Right lobe of liver (tissue), 6 donors: ENCODE measurements at regions not wholly inside any gene's neighbourhood (a gene's known extent, or its start where the extent isn't known, plus 50 kb on each side); places are given as distances from the start of the nearest gene placed in this dataset.

ENCODE experiments used
- ATAC-seq, 4 donors: fragments of 200-7000 bp; cut with Tn5 transposase; one replicate each; pipeline ENCODE4 v1.9.1; 2020; ENCODE audit warnings: mild to moderate bottlenecking in 4 of 4, moderate library complexity in 4 of 4
- DNase-seq, 3 donors: peaks; one replicate each; pipeline ENCODE4 v3.0.0-alpha.2; 2020
- H3K27ac ChIP-seq, 3 donors: fragments of 200-600 bp; one replicate each; pipeline ENCODE4 v1.8.0; 2022
- H3K27me3 ChIP-seq, 2 donors: fragments of 200-600 bp; one replicate each; pipeline ENCODE4 v1.8.0; 2022
- H3K36me3 ChIP-seq, 4 donors: fragments of 200-600 bp; sonication (generic) in 1 of 4; one replicate each; pipeline versions ENCODE4 v1.5.1 to v1.8.0; 2017 to 2022; ENCODE audit warnings: control low read depth in 1 of 4
- H3K4me1 ChIP-seq, 4 donors: fragments of 200-600 bp; sonication (generic) in 1 of 4; one replicate each; pipeline versions ENCODE4 v1.5.1 to v1.8.0; 2017 to 2022; ENCODE audit warnings: control low read depth in 1 of 4
- H3K4me3 ChIP-seq, 3 donors: fragments of 200-600 bp; one replicate each; pipeline ENCODE4 v1.8.0; 2022
- H3K9me3 ChIP-seq, 4 donors: fragments of 200-600 bp; sonication (generic) in 1 of 4; one replicate each; pipeline versions ENCODE4 v1.5.1 to v1.8.0; 2017 to 2022; ENCODE audit warnings: control low read depth in 1 of 4
- CTCF ChIP-seq, 4 donors: fragments of 200-600 bp in 3 of 4; fragments of 450-650 bp in 1 of 4; IDR thresholded peaks; one replicate each; pipeline versions ENCODE4 v1.5.1 to v1.8.0; 2016 to 2022; ENCODE audit warnings: antibody characterized with exemption in 4 of 4, mild to moderate bottlenecking in 2 of 4
- POLR2A ChIP-seq: fragments of 450-650 bp; IDR thresholded peaks from one replicate; pipeline ENCODE4 v1.6.1; 2017; ENCODE audit warnings: antibody characterized with exemption, mild to moderate bottlenecking
- WGBS: methylation state at CpG from one replicate; pipeline ENCODE4 v1.1.6; 2018; ENCODE audit warnings: low coverage, low lambda C conversion rate; ENCODE audit not compliant: insufficient coverage; ENCODE audit errors: missing lambda C conversion rate; 5-methylcytosine and 5-hydroxymethylcytosine counted together
- intact Hi-C, 2 donors: fragments of 100-400 bp; cut with DNase I; formaldehyde crosslinking; loops; one replicate each; pipeline versions ENCODE4 v1.11.2 to v1.14.1; 2022
- small RNA-seq, 2 experiments: library from RNA; depleted of rRNA; stranded (forward); fragments of <200 nt; gene quantifications; one replicate each; pipeline ENCODE3, GENCODE V24; 2016
- donor health status: DM: no; HTN: yes; CAD: no.
- donor health status: DM: no; HTN: no; CAD: no.
- donor health status: DM: no; HTN: no; CAD: no.
- donor health status: DM: no; HTN: yes; CAD: no.
- donor health status: DM: no; HTN: yes; CAD: no.

- TF ChIP-seq CTCF (IDR thresholded peaks at IDR 0.05) = no peak
- no peak for TF ChIP-seq POLR2A
- Histone ChIP-seq H3K27me3 (no peaks in the 10 kb centered on the region), H3K36me3 (no peaks in the 10 kb centered on the region), H3K9me3 (no peaks in the 10 kb centered on the region), H3K4me1 (peaks cover 0 to 15% (median 5%) of the 10 kb centered on the region in 4 donors), H3K27ac (no peak overlapping the region), H3K4me3 (no peak overlapping the region)
- ATAC-seq (no peak), DNase-seq (no peak)
- 89% methylated on average over 4 of the region's 5 CpGs for WGBS
- intact Hi-C loops = no loop called here
Observed at GRCh38 chr12:31778687-31779086, 49.9 kb upstream of the AMN1 start.

Small RNA genes in the stretch of these regions (small RNA-seq; reads per million reads assigned to genes)
- gene RF00402 (0 reads per million in 2 experiments), gene RNU6-1069P (0 reads per million in 2 experiments)
